ENCODE measurements at regions not wholly inside any gene's neighbourhood (a gene's known extent, or its start where the extent isn't known, plus 50 kb on each side); places are given as distances from the start of the nearest gene placed in this dataset.
"Not testable (repeated sequence)": the region's sequence is repeated elsewhere in the genome, so short reads cannot be mapped to it uniquely, and the experiment has no call there.

- Mint-ChIP-seq H3K27me3 (ENCODE audit: low read depth in 3 of 3) (peaks cover 8 to 17% (median 13%) of the 10 kb centered on the region in 3 donors), H3K27ac (no peak overlapping the region), H3K36me3 (no peaks in the 10 kb centered on the region), H3K4me1 (peaks cover 1% of the 10 kb centered on the region), H3K9me3 (no peaks in the 10 kb centered on the region), H3K4me3 (no peak overlapping the region)
- H3K4me3 ChIP-seq (replicated peaks in 1 of 3; ENCODE audit: low read depth in 2 of 3, low read length in 3 of 3), result no peak overlapping the region
- intact Hi-C loops (cut with micrococcal nuclease), result no loop called here
- WGBS (ENCODE audit: insufficient coverage), result 86% methylated on average over 2 of the region's 2 CpGs
- H3K9me3 ChIP-seq (replicated peaks in 1 of 2; ENCODE audit: control insufficient read depth in 1 of 2, insufficient read depth in 1 of 2, low read length in 2 of 2), result no peaks in the 10 kb centered on the region
- H3K27me3 ChIP-seq (ENCODE audit: control insufficient read depth in 2 of 2, insufficient read depth in 2 of 2, low read length in 2 of 2), result peaks cover 0 to 6% of the 10 kb centered on the region in 2 donors
- no peak overlapping the region for H3K27ac ChIP-seq (ENCODE audit: low read depth in 1 of 2, low read length in 2 of 2)
- no peak overlapping the region for H3K4me2 ChIP-seq (replicated peaks; ENCODE audit: extremely low read depth, low read length, poor library complexity, severe bottlenecking)
- no peaks in the 10 kb centered on the region for H3K79me2 ChIP-seq (ENCODE audit: insufficient read depth, low read length)
- no peaks in the 10 kb centered on the region for H3K36me3 ChIP-seq (replicated peaks in 1 of 2; ENCODE audit: control insufficient read depth in 1 of 2, insufficient read depth in 2 of 2, low read length in 2 of 2)
- H4K20me1 ChIP-seq (ENCODE audit: insufficient read depth, low read length), result no peaks in the 10 kb centered on the region
- H2AFZ ChIP-seq (ENCODE audit: insufficient read depth, low read depth, low read length, poor library complexity, severe bottlenecking), result no peak overlapping the region
- no peak overlapping the region for H3K9ac ChIP-seq (ENCODE audit: insufficient read depth, low read length, poor library complexity, severe bottlenecking)
- H3K4me1 ChIP-seq (ENCODE audit: control insufficient read depth in 1 of 2, insufficient read depth in 2 of 2, low read length in 2 of 2), result no peaks in the 10 kb centered on the region
- no peak for DNase-seq
- TF ChIP-seq CTCF (IDR thresholded peaks at IDR 0.05), result no peak
Measured at GRCh38 chr17:34474706-34475105, 104.7 kb upstream of the TMEM132E start.

GRCh38 chr17:34472363-34472762 is 107.0 kb upstream of the TMEM132E start:
- H3K36me3 ChIP-seq (replicated peaks in 1 of 2; ENCODE audit: control insufficient read depth in 1 of 2, insufficient read depth in 2 of 2, low read length in 2 of 2), result no peaks in the 10 kb centered on the region

GRCh38 chr17:34471278-34471677 is 108.1 kb upstream of the TMEM132E start:
- H3K9ac ChIP-seq (ENCODE audit: insufficient read depth, low read length, poor library complexity, severe bottlenecking); H3K36me3 Mint-ChIP-seq; H3K4me1 Mint-ChIP-seq; DNase-seq; H3K4me3 Mint-ChIP-seq; H3K9me3 Mint-ChIP-seq; H3K4me3 ChIP-seq (replicated peaks in 1 of 3; ENCODE audit: low read depth in 2 of 3, low read length in 3 of 3); H3K9me3 ChIP-seq (replicated peaks in 1 of 2; ENCODE audit: control insufficient read depth in 1 of 2, insufficient read depth in 1 of 2, low read length in 2 of 2); H3K4me2 ChIP-seq (replicated peaks; ENCODE audit: extremely low read depth, low read length, poor library complexity, severe bottlenecking); H2AFZ ChIP-seq (ENCODE audit: insufficient read depth, low read depth, low read length, poor library complexity, severe bottlenecking); H4K20me1 ChIP-seq (ENCODE audit: insufficient read depth, low read length); H3K79me2 ChIP-seq (ENCODE audit: insufficient read depth, low read length); H3K36me3 ChIP-seq (replicated peaks in 1 of 2; ENCODE audit: control insufficient read depth in 1 of 2, insufficient read depth in 2 of 2, low read length in 2 of 2); intact Hi-C loops (cut with micrococcal nuclease); H3K27me3 ChIP-seq (ENCODE audit: control insufficient read depth in 2 of 2, insufficient read depth in 2 of 2, low read length in 2 of 2); H3K4me1 ChIP-seq (ENCODE audit: control insufficient read depth in 1 of 2, insufficient read depth in 2 of 2, low read length in 2 of 2); H3K27ac Mint-ChIP-seq; H3K27ac ChIP-seq (ENCODE audit: low read depth in 1 of 2, low read length in 2 of 2): not testable (repeated sequence)
- no CpG with 5 or more reads among the region's 4 CpGs for WGBS (ENCODE audit: insufficient coverage)
- peaks cover 8 to 10% (median 8%) of the 10 kb centered on the region in 3 donors for H3K27me3 Mint-ChIP-seq (ENCODE audit: low read depth in 3 of 3)

More at GRCh38 chr17:34472363-34472762, 107.0 kb upstream of the TMEM132E start:
- WGBS (ENCODE audit: insufficient coverage), result no CpG with 5 or more reads among the region's 1 CpG
- no peak overlapping the region for H3K27ac Mint-ChIP-seq
- intact Hi-C loops (cut with micrococcal nuclease), result no loop called here
- Histone ChIP-seq H2AFZ (ENCODE audit: insufficient read depth, low read depth, low read length, poor library complexity, severe bottlenecking) (no peak overlapping the region), H3K4me3 (replicated peaks in 1 of 3; ENCODE audit: low read depth in 2 of 3, low read length in 3 of 3) (no peak overlapping the region), H4K20me1 (ENCODE audit: insufficient read depth, low read length) (no peaks in the 10 kb centered on the region), H3K4me1 (ENCODE audit: control insufficient read depth in 1 of 2, insufficient read depth in 2 of 2, low read length in 2 of 2) (no peaks in the 10 kb centered on the region), H3K9me3 (replicated peaks in 1 of 2; ENCODE audit: control insufficient read depth in 1 of 2, insufficient read depth in 1 of 2, low read length in 2 of 2) (no peaks in the 10 kb centered on the region), H3K27me3 (ENCODE audit: control insufficient read depth in 2 of 2, insufficient read depth in 2 of 2, low read length in 2 of 2) (peaks cover 0 to 9% of the 10 kb centered on the region in 2 donors), H3K79me2 (ENCODE audit: insufficient read depth, low read length) (no peaks in the 10 kb centered on the region), H3K4me2 (replicated peaks; ENCODE audit: extremely low read depth, low read length, poor library complexity, severe bottlenecking) (no peak overlapping the region), H3K27ac (ENCODE audit: low read depth in 1 of 2, low read length in 2 of 2) (no peak overlapping the region), H3K9ac (ENCODE audit: insufficient read depth, low read length, poor library complexity, severe bottlenecking) (no peak overlapping the region)
- H3K36me3 Mint-ChIP-seq, result no peaks in the 10 kb centered on the region
- no peaks in the 10 kb centered on the region for H3K4me1 Mint-ChIP-seq
- no peaks in the 10 kb centered on the region for H3K9me3 Mint-ChIP-seq
- H3K27me3 Mint-ChIP-seq (ENCODE audit: low read depth in 3 of 3), result peaks cover 6 to 11% (median 10%) of the 10 kb centered on the region in 3 donors
- DNase-seq, result no peak
- TF ChIP-seq CTCF (IDR thresholded peaks at IDR 0.05), result no peak
- no peak overlapping the region for H3K4me3 Mint-ChIP-seq

All from CD14-positive monocyte (primary cell).